K562 (cell line): ENCODE measurements at regions not wholly inside any gene's neighbourhood (a gene's known extent, or its start where the extent isn't known, plus 50 kb on each side); places are given as distances from the start of the nearest gene placed in this dataset.
A peak's percentile ranks its signal among the peaks of the same experiment; 100 is the strongest.

ENCODE experiments used
- ATAC-seq: fragments of 200-7000 bp; cut with Tn5 transposase; 3 replicates; pipeline ENCODE4 v1.9.1; 2020; ENCODE audit warnings: moderate library complexity
- BruUV-seq: library from RNA; stranded (reverse); fragments of 400-500 nt; replicated peaks from 2 replicates; lab custom pipeline; 2021; lab: Mats Ljungman, UMichigan
- CTCF ChIA-PET: fragments of 300-600 bp; formaldehyde crosslinking; extraction: SDS; loops from one replicate; lab custom pipeline; 2021; ENCODE audit warnings: low intra/inter-chr PET ratio; lab: Yijun Ruan, JAX
- POLR2A ChIA-PET: fragments of 300-600, 350-650 bp; sonication (Branson Sonifier 250); formaldehyde crosslinking; extraction: SDS; loops from one replicate; lab custom pipeline; 2021; ENCODE audit warnings: antibody characterized with exemption, inconsistent platforms; lab: Yijun Ruan, JAX
- DNase-seq, 4 experiments: peaks; one replicate each; pipeline versions ENCODE4 v3.0.0 to v3.0.0-alpha.2; 2011 to 2018; ENCODE audit warnings: low spot score in 3 of 4, mixed read lengths in 3 of 4; ENCODE audit errors: extremely low read depth in 1 of 4
- FAIRE-seq: peaks from 2 replicates; lab custom pipeline; 2011; peaks lifted over from hg19 to GRCh38; lab: Jason Lieb, UNC
- H2AFZ ChIP-seq: 2 replicates; pipeline ENCODE4 v1.6.0; 2011; ENCODE audit warnings: low read depth, low read length, control low read depth, inconsistent platforms
- H3K27ac ChIP-seq: fragments of 200-600 bp; 3 replicates; pipeline ENCODE4 v1.8.0; 2011; ENCODE audit warnings: low read depth, mild to moderate bottlenecking, control low read depth, inconsistent platforms, low read length, moderate library complexity, mixed read lengths; ENCODE audit errors: extremely low read depth
- H3K27me3 ChIP-seq, 2 experiments: fragments of 300-600 bp in 1 of 2; 2 replicates in 1 of 2; 3 replicates in 1 of 2; pipeline versions ENCODE4 v1.6.0 to v1.8.0; 2011; ENCODE audit warnings: inconsistent platforms in 2 of 2, low read length in 2 of 2, mild to moderate bottlenecking in 1 of 2, mixed read lengths in 1 of 2, moderate library complexity in 1 of 2; ENCODE audit not compliant: control insufficient read depth in 2 of 2, insufficient read depth in 2 of 2
- H3K36me3 ChIP-seq: fragments of 300-600 bp; 3 replicates; pipeline ENCODE4 v1.8.0; 2011; ENCODE audit warnings: mild to moderate bottlenecking, low read length, inconsistent platforms; ENCODE audit not compliant: control insufficient read depth, insufficient read depth
- H3K4me1 ChIP-seq, 2 experiments: fragments of 200-600 bp in 1 of 2; replicated peaks in 1 of 2; 2 replicates in 1 of 2; 3 replicates in 1 of 2; pipeline versions ENCODE4 v1.5.1 to v1.8.0; 2011; ENCODE audit warnings: inconsistent platforms in 2 of 2, low read length in 2 of 2, mild to moderate bottlenecking in 1 of 2, mixed read lengths in 1 of 2, moderate library complexity in 1 of 2; ENCODE audit not compliant: control insufficient read depth in 2 of 2, insufficient read depth in 2 of 2
- H3K4me2 ChIP-seq: 2 replicates; pipeline ENCODE4 v1.6.1; 2011; ENCODE audit warnings: low read length, control low read depth, inconsistent platforms, mixed read lengths; ENCODE audit not compliant: insufficient read depth
- H3K4me3 ChIP-seq: fragments of 200-600 bp; sonication (generic), shearing (Covaris generic); 2 replicates; pipeline ENCODE4 v1.5.1; 2016; ENCODE audit warnings: control low read depth, inconsistent platforms
- H3K79me2 ChIP-seq: fragments of 200-600 bp; 3 replicates; pipeline ENCODE4 v1.8.0; 2011; ENCODE audit warnings: low read length, inconsistent platforms; ENCODE audit not compliant: control insufficient read depth, insufficient read depth
- H3K9ac ChIP-seq, 2 experiments: 2 replicates each; pipeline versions ENCODE4 v1.6.0 to v1.6.1; 2011; ENCODE audit warnings: low read depth in 2 of 2, low read length in 2 of 2, control low read depth in 1 of 2, inconsistent platforms in 1 of 2, mild to moderate bottlenecking in 1 of 2, mixed read lengths in 1 of 2; ENCODE audit not compliant: insufficient read depth in 1 of 2
- H3K9me1 ChIP-seq: one replicate; pipeline ENCODE4 v1.6.0; 2011; ENCODE audit warnings: inconsistent platforms, mild to moderate bottlenecking, low read length, moderate library complexity; ENCODE audit not compliant: control insufficient read depth, insufficient read depth
- H3K9me3 ChIP-seq: replicated peaks from 2 replicates; pipeline ENCODE4 v1.5.1; 2011; ENCODE audit warnings: low read depth, low read length, inconsistent platforms; ENCODE audit not compliant: control insufficient read depth, insufficient read depth
- H4K20me1 ChIP-seq: replicated peaks from 2 replicates; pipeline ENCODE4 v1.6.1; 2011; ENCODE audit warnings: low read length, inconsistent platforms, mixed read lengths; ENCODE audit not compliant: control insufficient read depth, insufficient read depth
- HDGF ChIP-seq: fragments of 450-650 bp; IDR thresholded peaks from 2 replicates; pipeline ENCODE4 v1.6.1; 2016
- HINFP ChIP-seq: fragments of 450-650 bp; conservative IDR thresholded peaks from 2 replicates; pipeline ENCODE4 v1.6.1; 2016; ENCODE audit warnings: missing genetic modification characterization, low read depth, mild to moderate bottlenecking, control low read depth, missing compliant biosample characterization
- PPARD ChIP-seq: fragments of 250-450 bp; sonication (Bioruptor Pico); IDR thresholded peaks from 2 replicates; pipeline ENCODE4 v1.8.0; 2022; ENCODE audit warnings: inconsistent platforms, mild to moderate bottlenecking, moderate library complexity
- SIN3B ChIP-seq: fragments of 450-650 bp; IDR thresholded peaks from 2 replicates; pipeline ENCODE4 v1.6.1; 2017; ENCODE audit warnings: low read depth, mild to moderate bottlenecking, moderate library complexity
- TAF9B ChIP-seq: fragments of 450-650 bp; IDR thresholded peaks from 2 replicates; pipeline ENCODE4 v1.6.1; 2018; ENCODE audit warnings: mild to moderate bottlenecking; ENCODE audit not compliant: partially characterized antibody
- TFE3 ChIP-seq: fragments of 450-650 bp; formaldehyde crosslinking; IDR thresholded peaks from 2 replicates; pipeline ENCODE4 v1.4.0; 2020; ENCODE audit warnings: mild to moderate bottlenecking, mixed read lengths
- TRIM28 ChIP-seq: fragments of 450-650 bp; IDR thresholded peaks from 2 replicates; pipeline ENCODE4 v1.6.1; 2017
- ZKSCAN1 ChIP-seq: fragments of 150-350 bp; IDR thresholded peaks from 2 replicates; pipeline ENCODE4 v1.6.1; 2016; ENCODE audit warnings: low read depth, low read length
- WGBS: fragments of 100-300 bp; shearing (Covaris generic); methylation state at CpG from one replicate; pipeline ENCODE4 v1.1.6; 2016; ENCODE audit warnings: low coverage, mixed read lengths; ENCODE audit not compliant: insufficient coverage; ENCODE audit errors: missing lambda C conversion rate; 5-methylcytosine and 5-hydroxymethylcytosine counted together
- in situ Hi-C: fragments of 300-500 bp; cut with MboI; formaldehyde crosslinking; loops from 4 replicates; pipeline ENCODE4 v1.15.0; 2018; ENCODE audit warnings: inconsistent platforms, mixed read lengths
- intact Hi-C: fragments of 100-400 bp; cut with micrococcal nuclease; formaldehyde crosslinking; loops from 2 replicates; pipeline ENCODE4 v1.14.2; 2022
- TF ChIP-seq, protein P1 (sequence below): fragments of 450-650 bp; IDR thresholded peaks from 2 replicates; pipeline ENCODE4 v1.6.1; 2016; ENCODE audit warnings: missing biosample characterization, missing genetic modification characterization

DNA sequence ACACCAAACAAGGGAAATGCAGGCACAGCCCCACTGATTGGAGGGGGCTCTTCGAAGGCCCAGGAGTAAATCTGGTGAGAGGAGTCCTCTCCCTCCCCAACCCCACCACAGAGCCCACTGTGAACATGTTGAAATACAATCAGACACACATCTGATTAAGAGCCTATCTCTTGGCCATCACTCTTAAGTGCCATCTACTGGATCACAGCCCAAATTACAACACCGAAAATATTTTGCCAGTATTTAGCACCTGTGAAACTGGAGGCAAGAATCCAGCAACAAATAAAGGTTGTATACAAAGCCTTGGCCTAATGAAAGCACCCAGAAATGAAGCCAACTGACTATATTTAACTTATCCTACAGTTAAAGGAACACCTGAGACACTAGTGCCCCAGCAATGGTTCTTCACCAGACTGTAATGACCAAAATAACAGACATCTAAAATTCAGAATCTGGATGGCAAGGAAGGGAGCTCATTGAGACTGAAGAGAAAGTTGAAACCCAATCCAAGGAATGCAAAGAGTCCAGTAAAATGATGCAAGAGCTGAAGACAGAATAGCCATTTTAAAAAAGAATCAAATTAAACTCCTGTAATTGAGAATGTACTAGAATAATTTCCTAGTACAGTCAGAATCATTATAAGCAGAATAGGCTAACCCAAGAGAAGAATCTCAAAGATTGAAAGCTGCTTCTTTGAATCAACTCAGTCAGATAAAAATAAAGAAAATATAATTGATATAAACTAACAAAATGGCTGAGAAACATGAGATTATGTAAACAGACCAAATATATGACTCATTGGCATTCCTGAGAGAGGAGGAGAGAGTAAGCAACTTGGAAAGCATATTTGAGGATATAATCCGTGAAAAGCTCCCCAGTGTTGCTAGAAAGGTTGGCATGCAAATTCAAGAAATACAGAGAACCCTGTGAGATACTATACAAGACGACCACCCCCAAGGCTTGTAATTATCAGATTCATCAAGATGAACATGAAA lies 1117.0 kb downstream of the FLRT2 start (continued):
- no peak for TF ChIP-seq HINFP (tag)
- no peak for TF ChIP-seq TAF9B
- no peak for TF ChIP-seq TRIM28
- TF ChIP-seq PPARD = no peak
- TF ChIP-seq HDGF = no peak
- TF ChIP-seq, protein P1, sequence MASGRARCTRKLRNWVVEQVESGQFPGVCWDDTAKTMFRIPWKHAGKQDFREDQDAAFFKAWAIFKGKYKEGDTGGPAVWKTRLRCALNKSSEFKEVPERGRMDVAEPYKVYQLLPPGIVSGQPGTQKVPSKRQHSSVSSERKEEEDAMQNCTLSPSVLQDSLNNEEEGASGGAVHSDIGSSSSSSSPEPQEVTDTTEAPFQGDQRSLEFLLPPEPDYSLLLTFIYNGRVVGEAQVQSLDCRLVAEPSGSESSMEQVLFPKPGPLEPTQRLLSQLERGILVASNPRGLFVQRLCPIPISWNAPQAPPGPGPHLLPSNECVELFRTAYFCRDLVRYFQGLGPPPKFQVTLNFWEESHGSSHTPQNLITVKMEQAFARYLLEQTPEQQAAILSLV (tag) = no peak
- TF ChIP-seq SIN3B = no peak

DNA sequence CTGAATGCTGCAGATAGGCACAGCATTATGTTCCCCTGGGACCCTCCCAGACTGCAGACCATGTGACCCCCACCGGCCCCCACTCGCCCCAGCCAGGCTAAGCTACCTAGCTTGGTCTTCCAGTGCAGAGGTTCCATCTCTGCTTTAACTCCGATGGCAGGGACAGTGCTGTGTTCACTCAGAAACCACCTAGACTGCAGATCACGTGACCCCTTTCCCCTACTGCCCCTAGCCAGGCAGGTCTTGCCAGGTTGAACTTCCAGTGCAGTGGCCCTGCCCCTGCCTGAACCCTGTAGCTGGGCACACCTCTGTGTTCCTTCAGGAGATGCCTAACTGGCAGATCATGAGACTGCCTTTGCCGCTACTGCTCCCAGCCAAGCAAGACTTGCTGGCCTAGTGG lies 1116.2 kb downstream of the FLRT2 start:
- H3K9me1 ChIP-seq = no peaks in the 10 kb centered on the region
- CTCF ChIA-PET = no interaction called here
- WGBS = 8% methylated on average over 2 of the region's 5 CpGs
- DNase-seq (no peak), FAIRE-seq (no peak), ATAC-seq (no peak)
- H3K4me2 ChIP-seq = no peak overlapping the region
- H2AFZ ChIP-seq = no peak overlapping the region
- H3K27ac ChIP-seq = no peak overlapping the region
- H3K79me2 ChIP-seq = no peaks in the 10 kb centered on the region
- no peaks in the 10 kb centered on the region for H3K4me1 ChIP-seq
- BruUV-seq = no TSS peak
- H3K9ac ChIP-seq = no peak overlapping the region
- intact Hi-C loops = no loop called here
- H3K9me3 ChIP-seq = no peaks in the 10 kb centered on the region
- H4K20me1 ChIP-seq = no peaks in the 10 kb centered on the region
- POLR2A ChIA-PET = no interaction called here
- no peaks in the 10 kb centered on the region for H3K36me3 ChIP-seq
- in situ Hi-C loops = no loop called here
- TF ChIP-seq ZKSCAN1 (no peak), TFE3 (CRISPR knock-in tag) (peak; percentile 52)
- no peaks in the 10 kb centered on the region for H3K27me3 ChIP-seq
- H3K4me3 ChIP-seq = no peak overlapping the region
